GM18909 (cell line): ENCODE measurements at regions not wholly inside any gene's neighbourhood (a gene's known extent, or its start where the extent isn't known, plus 50 kb on each side); places are given as distances from the start of the nearest gene placed in this dataset.
A peak's percentile ranks its signal among the peaks of the same experiment; 100 is the strongest.
"Not testable (repeated sequence)": the region's sequence is repeated elsewhere in the genome, so short reads cannot be mapped to it uniquely, and the experiment has no call there.

Experiments
- ATAC-seq: cut with Tn5 transposase; IDR thresholded peaks from one replicate; pipeline ENCODE4 v1.9.1; 2021; ENCODE audit warnings: mild to moderate bottlenecking; ENCODE audit not compliant: unreplicated experiment, poor library complexity

DNA sequence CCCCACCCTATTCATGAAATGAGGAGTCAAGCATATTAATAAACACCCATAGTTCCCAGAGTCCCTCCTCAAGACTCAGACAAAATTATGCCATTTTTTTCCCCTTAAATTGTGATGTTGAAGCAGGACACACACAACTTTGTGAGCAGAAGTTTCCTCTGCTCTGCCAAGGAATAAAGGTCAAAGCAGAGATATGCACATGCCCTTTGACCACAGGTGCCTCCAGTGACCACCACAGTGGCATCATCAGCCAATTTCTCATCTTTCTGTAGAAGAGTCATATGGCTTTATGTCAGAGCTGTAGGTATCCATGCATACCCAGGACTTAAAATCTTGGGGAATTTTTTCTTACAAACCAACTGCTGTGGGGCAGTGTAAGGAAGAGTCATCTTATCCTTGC is 304.4 kb upstream of the GADL1 start:
- ATAC-seq: no peak

- ATAC-seq: no peak
These were observed 309.7 kb upstream of the GADL1 start for GRCh38 chr3:31203960-31204795.

DNA sequence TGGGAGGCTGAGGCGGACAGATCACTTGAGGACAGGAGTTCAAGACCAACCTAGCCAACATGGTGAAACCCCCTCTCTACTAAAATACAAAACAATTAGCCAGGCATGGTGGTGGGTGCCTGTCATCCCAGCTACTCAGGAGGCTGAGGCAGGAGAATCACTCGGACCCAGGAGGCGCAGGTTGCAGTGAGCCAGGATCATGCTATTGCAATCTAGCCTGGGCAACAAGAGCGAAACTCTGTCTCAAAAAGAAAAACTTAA is 310.3 kb upstream of the GADL1 start:
- not testable (repeated sequence) for ATAC-seq

- no peak for ATAC-seq
These were observed 315.7 kb upstream of the GADL1 start for GRCh38 chr3:31210068-31210645.

DNA sequence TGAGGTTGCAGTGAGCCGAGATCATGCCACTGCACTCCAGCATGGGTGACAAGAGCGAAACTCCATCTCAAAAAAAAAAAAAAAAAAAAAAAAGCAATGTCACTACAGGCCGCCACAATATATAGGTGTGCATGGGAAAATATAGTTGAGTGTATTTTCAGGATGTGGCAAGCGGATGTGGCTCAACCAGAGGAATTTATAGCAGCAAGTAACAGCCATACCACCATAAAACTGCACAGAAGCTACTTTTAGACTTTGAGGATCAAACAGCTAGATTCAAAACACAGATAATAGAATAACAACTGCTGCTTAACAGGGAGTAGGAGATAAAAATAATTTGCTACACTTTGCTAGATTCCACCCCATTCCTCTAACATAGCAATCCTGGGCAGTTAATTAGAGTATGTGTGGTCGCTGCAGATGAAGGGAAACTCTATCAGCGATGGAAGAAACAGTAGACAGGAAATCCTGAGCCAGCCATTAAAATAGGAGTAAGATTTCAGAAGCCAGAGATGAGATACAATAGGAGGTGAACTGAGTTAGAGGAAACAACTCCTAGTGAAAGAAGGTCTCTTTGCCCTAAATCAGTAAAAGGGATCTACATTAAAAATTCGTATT is 318.7 kb upstream of the STT3B start:
- peak; percentile 75 for ATAC-seq

GRCh38 chr3:31218082-31218481 is 314.6 kb upstream of the STT3B start:
- no peak for ATAC-seq

DNA sequence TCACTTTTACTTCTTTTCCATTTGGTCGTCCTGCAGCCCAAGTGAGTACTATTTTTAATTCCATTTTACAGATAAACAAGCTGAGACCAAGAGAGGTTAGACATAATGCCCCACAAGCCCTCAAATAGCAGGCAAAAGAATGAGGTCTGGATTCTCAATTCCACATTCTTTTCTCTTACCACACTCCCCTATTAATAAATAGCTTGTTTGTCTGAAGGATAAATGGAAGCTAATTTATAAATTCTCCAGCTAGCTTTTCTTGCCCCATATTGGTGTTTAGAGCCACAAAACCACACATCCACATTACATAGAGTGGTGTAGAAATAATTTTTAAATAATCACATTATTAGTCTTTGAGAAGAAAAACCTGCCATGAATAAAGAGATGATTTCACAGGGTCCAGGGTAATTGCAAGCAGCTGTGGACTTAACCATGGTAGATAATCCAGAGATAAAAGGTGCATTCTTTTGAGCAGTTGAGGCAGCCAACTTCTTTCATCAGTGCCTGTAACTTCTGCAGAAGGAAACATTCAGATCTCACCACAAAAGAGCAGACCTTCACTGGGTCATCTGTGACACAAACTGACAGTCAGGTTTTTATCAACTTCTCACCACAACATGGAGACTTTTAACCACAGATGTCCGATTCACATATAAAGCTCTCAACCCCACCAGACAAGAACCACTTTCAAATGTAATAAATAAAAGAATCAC is 313.4 kb upstream of the STT3B start:
- ATAC-seq: peak; percentile 81

DNA sequence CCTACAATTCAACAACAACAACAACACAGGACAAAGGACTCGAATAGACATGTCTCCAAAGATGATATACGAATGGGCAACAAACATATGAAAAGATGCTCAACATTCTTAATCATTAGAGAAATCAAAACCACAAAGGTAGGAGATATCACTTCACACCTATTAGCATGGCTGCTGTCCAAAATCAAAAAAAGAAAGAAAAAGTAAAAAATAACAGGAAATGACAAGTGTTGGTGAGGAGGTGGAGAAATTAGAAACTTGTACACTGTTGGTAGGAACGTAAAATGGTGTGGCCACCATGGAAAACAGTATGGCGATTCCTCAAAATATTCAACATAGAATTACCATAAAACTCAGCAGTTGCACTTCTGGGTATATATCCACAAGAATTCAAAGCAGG is 312.3 kb upstream of the STT3B start:
- no peak for ATAC-seq

DNA sequence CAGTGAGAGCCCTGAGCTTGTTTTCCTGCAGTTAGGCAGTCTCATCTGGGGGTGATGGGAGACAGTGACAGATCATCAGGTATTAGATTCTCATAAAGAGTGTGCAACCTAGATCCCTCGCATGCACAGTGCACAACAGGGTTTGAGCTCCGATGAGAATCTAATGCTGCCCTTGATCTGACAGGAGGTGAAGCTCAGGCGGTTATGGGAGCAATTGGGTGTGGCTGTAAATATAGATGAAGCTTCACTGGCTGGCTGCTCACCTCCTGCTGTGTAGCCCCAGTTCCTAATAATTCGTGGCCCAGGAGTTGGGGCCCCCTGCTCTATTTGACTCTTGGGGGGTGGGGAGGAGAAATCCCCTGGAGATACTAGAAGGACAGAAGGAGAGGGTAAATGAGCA is 309.4 kb upstream of the STT3B start:
- no peak for ATAC-seq

- ATAC-seq: no peak
These were observed 307.8 kb upstream of the STT3B start for GRCh38 chr3:31224936-31225335.

DNA sequence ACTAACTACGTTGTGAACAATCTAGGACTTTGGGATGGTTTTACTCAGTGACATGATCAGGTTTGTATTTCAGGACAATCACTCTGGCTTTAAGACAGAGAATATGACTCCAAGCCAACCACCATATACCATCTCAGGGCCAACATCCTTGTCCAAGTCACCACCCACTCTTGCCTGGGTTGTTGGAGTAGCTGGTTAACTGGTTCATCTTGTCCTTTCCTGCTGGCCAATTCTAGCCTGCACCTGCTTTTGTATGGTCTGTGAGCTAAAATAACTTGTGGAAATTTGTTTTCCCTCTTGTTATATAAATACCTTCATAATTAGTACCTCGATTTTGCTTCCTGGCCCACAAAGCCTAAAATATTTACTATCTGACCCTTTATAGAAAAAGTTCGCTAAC is 306.8 kb upstream of the STT3B start:
- no peak for ATAC-seq

- ATAC-seq: no peak
These were observed 306.4 kb upstream of the STT3B start for GRCh38 chr3:31226346-31226745.

DNA sequence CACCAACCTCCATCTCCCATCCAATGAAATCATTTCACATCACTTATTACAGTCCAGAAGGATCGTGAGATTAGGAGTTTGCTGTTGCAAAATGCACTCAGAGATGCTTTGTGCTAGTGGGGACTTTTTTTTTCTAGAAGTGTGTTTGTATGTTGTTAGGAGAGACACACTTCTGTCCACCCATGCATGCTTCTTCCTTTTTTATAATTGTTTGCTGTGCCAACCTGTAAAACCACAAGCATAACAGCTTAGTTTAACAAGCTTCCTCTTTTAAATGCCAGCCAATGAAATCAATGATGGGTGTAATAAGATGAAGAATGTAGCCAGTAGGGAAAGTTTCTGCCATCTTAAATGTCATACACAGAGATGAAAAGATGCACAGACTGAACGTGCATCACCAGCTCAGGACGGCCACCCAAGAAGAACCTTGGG is 305.6 kb upstream of the STT3B start:
- ATAC-seq: peak; percentile 46

- ATAC-seq: peak; percentile 21
These were observed 302.1 kb upstream of the STT3B start for GRCh38 chr3:31230425-31231223.

GRCh38 chr3:31232055-31233025 is 300.4 kb upstream of the STT3B start:
- peak; percentile 60 for ATAC-seq

DNA sequence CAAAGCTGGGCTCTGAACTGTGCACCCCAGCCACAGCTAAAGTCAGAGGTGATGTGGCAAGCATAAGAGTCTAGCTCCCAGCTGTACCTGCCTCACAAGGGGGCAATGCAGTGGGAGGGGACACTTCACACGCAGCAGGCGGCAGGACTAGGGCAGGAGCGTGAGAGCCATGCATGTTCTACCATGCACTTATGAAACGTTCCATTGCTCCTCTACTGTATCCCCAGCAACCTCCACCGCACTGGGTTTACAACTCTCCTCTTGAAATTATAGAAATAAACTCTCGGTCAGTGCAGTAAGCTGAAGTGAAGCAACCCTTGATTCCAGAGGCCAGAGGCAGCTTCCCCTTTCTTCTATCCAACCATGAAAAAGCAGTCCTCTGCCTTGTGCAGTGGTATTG is 298.6 kb upstream of the STT3B start:
- ATAC-seq: no peak

DNA sequence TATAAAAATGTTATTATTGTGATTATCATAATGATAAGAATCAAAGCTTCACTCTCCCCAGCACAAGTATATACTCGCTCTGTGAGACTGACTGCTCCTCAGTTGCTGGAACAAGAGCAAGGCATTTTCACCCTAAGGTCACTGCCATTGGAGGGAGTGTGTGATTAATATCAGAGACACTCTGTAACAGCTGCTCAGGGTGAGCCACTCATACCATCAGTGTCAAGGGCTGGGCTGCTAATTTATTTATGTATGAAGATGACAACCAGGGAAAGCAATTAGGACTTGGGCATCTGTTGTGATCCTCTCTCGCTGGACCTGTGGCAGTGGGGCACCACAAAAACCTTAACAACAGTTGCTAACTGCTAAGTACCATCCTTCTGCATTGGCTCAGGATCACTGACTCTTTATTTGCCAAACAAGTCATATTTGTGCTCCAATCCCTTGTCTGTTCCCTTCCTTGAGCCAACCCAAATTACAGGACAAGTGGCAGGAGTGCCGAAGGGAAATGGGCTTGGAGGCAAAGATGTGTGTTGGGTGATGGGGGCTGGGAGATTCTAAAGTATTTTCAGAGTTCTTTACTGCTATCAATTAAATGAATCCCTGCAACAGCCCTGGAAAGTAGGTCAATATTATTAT is 297.5 kb upstream of the STT3B start:
- ATAC-seq: no peak

DNA sequence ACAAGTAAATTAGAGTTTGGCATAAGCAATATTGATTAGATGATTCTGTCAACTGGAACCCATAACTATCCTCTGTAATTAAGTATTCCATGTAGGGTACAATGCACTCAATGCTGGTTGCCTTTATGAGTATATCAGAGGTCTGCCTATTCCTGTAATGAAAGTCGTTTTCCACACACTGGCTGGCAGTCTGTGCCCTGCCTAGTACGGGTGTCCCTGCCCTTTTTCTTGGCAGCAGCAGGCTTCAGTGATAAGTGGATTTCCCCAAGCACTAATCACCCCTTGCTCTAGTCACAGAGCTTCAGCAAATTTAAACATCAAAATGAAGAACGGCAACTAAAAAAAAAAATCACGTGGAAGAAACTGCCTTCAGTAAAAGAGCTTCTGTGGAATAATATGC is 294.8 kb upstream of the STT3B start:
- no peak for ATAC-seq

- ATAC-seq: no peak
These were observed 292.7 kb upstream of the STT3B start for GRCh38 chr3:31240013-31240412.
